Suprapubic skin (tissue), 3 donors: ENCODE measurements at regions not wholly inside any gene's neighbourhood (a gene's known extent, or its start where the extent isn't known, plus 50 kb on each side); places are given as distances from the start of the nearest gene placed in this dataset.

ENCODE experiments used
- CTCF ChIP-seq, 2 donors: fragments of 200-600 bp in 1 of 2; fragments of 450-650 bp in 1 of 2; sonication (generic) in 1 of 2; IDR thresholded peaks; one replicate each; pipeline ENCODE4 v1.5.1; 2016 to 2019; ENCODE audit warnings: antibody characterized with exemption in 2 of 2, mild to moderate bottlenecking in 1 of 2, moderate library complexity in 1 of 2
- EP300 ChIP-seq: sonication (generic); formaldehyde crosslinking; IDR thresholded peaks from one replicate; pipeline ENCODE4 v1.6.1; 2017; ENCODE audit warnings: antibody characterized with exemption
- POLR2A ChIP-seq, 2 donors: fragments of 450-650 bp; IDR thresholded peaks; one replicate each; pipeline ENCODE4 v1.6.1; 2017; ENCODE audit warnings: antibody characterized with exemption in 2 of 2, mild to moderate bottlenecking in 2 of 2, moderate library complexity in 2 of 2

GRCh38 chr3:21024563-21024962 lies 726.4 kb downstream of the ZNF385D start:
- no peak for TF ChIP-seq CTCF (IDR thresholded peaks at IDR 0.05)
- no peak for TF ChIP-seq POLR2A (IDR thresholded peaks at IDR 0.05)
- no peak for TF ChIP-seq EP300
